GM12875 (cell line): ENCODE measurements at regions not wholly inside any gene's neighbourhood (a gene's known extent, or its start where the extent isn't known, plus 50 kb on each side); places are given as distances from the start of the nearest gene placed in this dataset.

Experiments used
- H3K4me3 ChIP-seq: one replicate; pipeline ENCODE4 v1.5.1; 2011; ENCODE audit warnings: low read depth, low read length, control low read depth
- CTCF ChIP-seq: IDR thresholded peaks from 2 replicates; pipeline ENCODE4 v1.5.1; 2011; ENCODE audit warnings: low read depth, mild to moderate bottlenecking, control low read depth, inconsistent platforms, low read length, moderate library complexity, borderline replicate concordance; ENCODE audit not compliant: insufficient read depth

GRCh38 chr2:5077479-5078089, 614.6 kb upstream of the SOX11 start:
- H3K4me3 ChIP-seq: no peak overlapping the region
- no peak for TF ChIP-seq CTCF

- TF ChIP-seq CTCF: no peak
- H3K4me3 ChIP-seq: no peak overlapping the region
These were observed 608.8 kb upstream of the SOX11 start for GRCh38 chr2:5083402-5083801.

GRCh38 chr2:5089409-5089808, 602.8 kb upstream of the SOX11 start:
- no peak for TF ChIP-seq CTCF
- H3K4me3 ChIP-seq: no peak overlapping the region

GRCh38 chr2:5093056-5093455, 599.1 kb upstream of the SOX11 start:
- no peak overlapping the region for H3K4me3 ChIP-seq
- TF ChIP-seq CTCF: no peak

- no peak overlapping the region for H3K4me3 ChIP-seq
- TF ChIP-seq CTCF: no peak
These were observed 598.7 kb upstream of the SOX11 start for GRCh38 chr2:5093518-5093917.

- no peak overlapping the region for H3K4me3 ChIP-seq
- TF ChIP-seq CTCF: no peak
These were observed 598.0 kb upstream of the SOX11 start for GRCh38 chr2:5094192-5094591.

- TF ChIP-seq CTCF: no peak
- H3K4me3 ChIP-seq: no peak overlapping the region
These were observed 593.9 kb upstream of the SOX11 start for GRCh38 chr2:5098286-5098685.
